ENCODE measurements at regions not wholly inside any gene's neighbourhood (a gene's known extent, or its start where the extent isn't known, plus 50 kb on each side); places are given as distances from the start of the nearest gene placed in this dataset.

DNA sequence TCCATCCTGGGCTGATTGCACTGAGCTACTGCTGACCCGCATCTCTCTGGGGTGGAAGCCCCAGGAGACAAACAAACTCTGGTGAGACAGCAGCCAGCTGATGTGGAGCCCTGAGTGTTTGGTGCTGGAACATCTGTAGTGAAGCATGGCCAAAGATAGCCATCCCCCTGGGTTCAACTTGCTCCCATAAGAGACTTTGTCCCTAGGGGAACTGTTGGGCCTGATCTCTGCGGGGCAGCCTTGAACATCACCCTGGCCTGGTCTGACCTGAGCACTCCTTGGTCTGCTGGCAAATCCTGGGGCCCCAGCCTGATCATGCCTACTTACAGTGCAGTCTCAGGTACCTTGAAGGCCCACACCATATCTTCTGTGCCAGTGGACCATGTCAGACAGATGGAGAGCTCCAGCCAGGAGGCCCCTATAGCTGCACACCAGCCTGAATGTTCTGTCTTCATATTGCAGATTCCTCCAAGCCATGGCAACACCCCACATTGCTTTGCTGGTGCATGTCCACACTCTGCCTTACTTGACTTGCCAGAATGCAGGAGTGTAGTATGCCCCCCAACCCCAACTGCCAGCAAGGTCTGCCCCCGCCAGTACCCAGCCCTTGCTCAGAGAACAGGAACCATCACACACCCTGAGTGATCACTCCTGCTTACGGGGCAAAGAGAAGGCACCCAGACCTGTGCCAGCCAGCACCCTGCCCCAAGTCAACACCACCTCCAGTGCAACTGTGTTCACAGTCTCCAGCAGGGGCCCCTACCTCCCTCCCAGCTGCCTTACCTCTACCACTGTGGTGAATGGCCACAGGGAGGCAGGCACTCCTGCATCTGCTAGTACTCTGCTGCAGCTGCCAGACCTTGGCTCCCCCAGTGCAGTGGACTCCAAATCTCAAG, 690.5 kb upstream of the NR5A2 start:
- DNase-seq (ENCODE audit: low spot score): no peak
- no peak overlapping the region for H3K4me3 ChIP-seq
- no peaks in the 10 kb centered on the region for H3K9me3 ChIP-seq
- H3K36me3 ChIP-seq: no peaks in the 10 kb centered on the region
- no peak overlapping the region for H3K27ac ChIP-seq
- H3K4me1 ChIP-seq: no peaks in the 10 kb centered on the region
- H3K27me3 ChIP-seq: no peaks in the 10 kb centered on the region
- TF ChIP-seq, protein P1, sequence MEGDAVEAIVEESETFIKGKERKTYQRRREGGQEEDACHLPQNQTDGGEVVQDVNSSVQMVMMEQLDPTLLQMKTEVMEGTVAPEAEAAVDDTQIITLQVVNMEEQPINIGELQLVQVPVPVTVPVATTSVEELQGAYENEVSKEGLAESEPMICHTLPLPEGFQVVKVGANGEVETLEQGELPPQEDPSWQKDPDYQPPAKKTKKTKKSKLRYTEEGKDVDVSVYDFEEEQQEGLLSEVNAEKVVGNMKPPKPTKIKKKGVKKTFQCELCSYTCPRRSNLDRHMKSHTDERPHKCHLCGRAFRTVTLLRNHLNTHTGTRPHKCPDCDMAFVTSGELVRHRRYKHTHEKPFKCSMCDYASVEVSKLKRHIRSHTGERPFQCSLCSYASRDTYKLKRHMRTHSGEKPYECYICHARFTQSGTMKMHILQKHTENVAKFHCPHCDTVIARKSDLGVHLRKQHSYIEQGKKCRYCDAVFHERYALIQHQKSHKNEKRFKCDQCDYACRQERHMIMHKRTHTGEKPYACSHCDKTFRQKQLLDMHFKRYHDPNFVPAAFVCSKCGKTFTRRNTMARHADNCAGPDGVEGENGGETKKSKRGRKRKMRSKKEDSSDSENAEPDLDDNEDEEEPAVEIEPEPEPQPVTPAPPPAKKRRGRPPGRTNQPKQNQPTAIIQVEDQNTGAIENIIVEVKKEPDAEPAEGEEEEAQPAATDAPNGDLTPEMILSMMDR (IDR thresholded peaks at IDR 0.05): no peak

DNA sequence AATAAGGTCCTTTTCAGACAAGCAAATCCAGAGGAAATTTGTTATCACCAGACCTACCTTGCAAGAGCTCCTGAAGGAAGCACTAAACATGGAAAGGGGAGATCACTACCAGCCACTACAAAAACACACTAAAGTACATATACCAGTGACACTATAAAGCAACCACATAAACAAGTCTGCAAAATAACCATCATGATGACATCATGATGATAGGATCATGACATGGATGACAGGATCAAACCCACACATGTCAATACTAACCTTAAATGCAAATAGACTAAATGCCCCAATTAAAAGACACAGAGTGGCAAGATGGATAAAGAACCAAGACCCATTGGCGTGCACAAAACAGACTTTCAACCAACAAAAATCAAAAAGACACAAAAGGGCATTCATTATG, 688.8 kb upstream of the NR5A2 start:
- H3K9me3 ChIP-seq: no peaks in the 10 kb centered on the region
- no peaks in the 10 kb centered on the region for H3K27me3 ChIP-seq
- no peaks in the 10 kb centered on the region for H3K36me3 ChIP-seq
- no peaks in the 10 kb centered on the region for H3K4me1 ChIP-seq
- H3K27ac ChIP-seq: no peak overlapping the region
- H3K4me3 ChIP-seq: no peak overlapping the region
- TF ChIP-seq, protein P1 (IDR thresholded peaks at IDR 0.05): no peak
- DNase-seq (ENCODE audit: low spot score): no peak

DNA sequence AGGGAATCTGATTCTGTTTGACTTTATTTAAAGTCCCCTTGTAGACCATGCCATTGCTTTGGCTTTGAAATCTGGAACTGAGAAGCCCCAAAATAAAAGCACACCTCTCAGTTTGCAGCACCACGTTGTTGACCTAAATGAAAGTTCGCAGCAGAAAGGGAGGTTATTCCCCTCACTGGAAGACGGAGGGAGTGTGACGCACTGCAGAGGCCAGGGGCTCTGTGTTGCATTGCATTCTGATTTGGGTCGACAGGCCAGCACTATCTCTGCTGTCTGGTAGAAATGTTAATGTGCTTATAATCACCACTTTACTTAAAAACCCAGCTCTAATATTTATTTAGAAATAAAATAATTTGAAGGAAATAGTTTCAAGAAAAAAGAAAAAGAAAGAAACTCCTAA, 675.2 kb upstream of the NR5A2 start:
- H3K4me1 ChIP-seq: no peaks in the 10 kb centered on the region
- no peak overlapping the region for H3K4me3 ChIP-seq
- no peaks in the 10 kb centered on the region for H3K27me3 ChIP-seq
- H3K27ac ChIP-seq: no peak overlapping the region
- no peaks in the 10 kb centered on the region for H3K36me3 ChIP-seq
- peaks cover 0 to 10% of the 10 kb centered on the region in 2 donors for H3K9me3 ChIP-seq
- TF ChIP-seq, protein P1 (IDR thresholded peaks at IDR 0.05): no peak
- DNase-seq (ENCODE audit: low spot score): no peak

DNA sequence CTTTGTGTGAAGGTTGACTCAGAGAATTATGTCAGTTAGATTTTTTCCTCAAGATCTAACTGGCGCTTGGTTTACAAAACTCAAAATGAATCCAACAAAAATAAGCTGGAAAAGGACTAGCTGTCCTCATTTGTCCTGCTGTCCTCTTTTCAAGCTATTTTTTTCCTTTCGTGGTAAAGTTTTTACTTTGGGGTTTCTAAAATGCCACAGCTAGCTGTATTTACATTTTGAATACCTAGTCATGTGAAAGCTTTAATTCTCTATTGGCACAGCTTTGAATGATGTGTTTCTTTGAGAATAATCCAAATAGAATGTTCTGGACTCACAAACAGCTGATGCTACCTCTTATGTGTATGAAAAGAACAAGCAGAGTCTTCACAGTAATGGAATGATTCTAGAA, 673.6 kb upstream of the NR5A2 start:
- Histone ChIP-seq H3K27ac (no peak overlapping the region), H3K4me1 (no peaks in the 10 kb centered on the region), H3K36me3 (no peaks in the 10 kb centered on the region), H3K9me3 (peaks cover 0 to 9% of the 10 kb centered on the region in 2 donors), H3K4me3 (no peak overlapping the region), H3K27me3 (no peaks in the 10 kb centered on the region)
- no peak for DNase-seq (ENCODE audit: low spot score)
- TF ChIP-seq, protein P1 (IDR thresholded peaks at IDR 0.05): no peak

DNA sequence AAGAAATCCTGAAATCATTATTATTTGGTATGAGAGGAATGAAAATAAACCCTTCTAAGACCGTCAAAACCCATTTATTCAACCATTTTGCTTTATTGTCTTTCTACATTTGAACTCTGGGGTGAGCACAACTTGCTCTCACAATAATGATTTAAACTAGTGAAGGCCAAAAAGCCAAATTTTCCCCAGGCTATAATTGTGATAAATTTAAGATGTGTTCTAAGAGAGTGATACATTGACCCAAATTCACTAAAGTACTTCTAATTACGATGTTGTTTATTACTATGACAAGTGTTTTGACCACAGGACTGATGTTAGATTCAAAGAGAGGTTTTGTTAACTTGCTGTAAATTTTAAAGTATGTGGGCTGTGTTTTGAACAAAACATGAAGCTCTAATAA, 670.9 kb upstream of the NR5A2 start:
- H3K36me3 ChIP-seq: no peaks in the 10 kb centered on the region
- no peaks in the 10 kb centered on the region for H3K4me1 ChIP-seq
- H3K27me3 ChIP-seq: no peaks in the 10 kb centered on the region
- H3K27ac ChIP-seq: no peak overlapping the region
- DNase-seq (ENCODE audit: low spot score): no peak
- no peak overlapping the region for H3K4me3 ChIP-seq
- TF ChIP-seq, protein P1 (IDR thresholded peaks at IDR 0.05): no peak
- H3K9me3 ChIP-seq: no peaks in the 10 kb centered on the region

DNA sequence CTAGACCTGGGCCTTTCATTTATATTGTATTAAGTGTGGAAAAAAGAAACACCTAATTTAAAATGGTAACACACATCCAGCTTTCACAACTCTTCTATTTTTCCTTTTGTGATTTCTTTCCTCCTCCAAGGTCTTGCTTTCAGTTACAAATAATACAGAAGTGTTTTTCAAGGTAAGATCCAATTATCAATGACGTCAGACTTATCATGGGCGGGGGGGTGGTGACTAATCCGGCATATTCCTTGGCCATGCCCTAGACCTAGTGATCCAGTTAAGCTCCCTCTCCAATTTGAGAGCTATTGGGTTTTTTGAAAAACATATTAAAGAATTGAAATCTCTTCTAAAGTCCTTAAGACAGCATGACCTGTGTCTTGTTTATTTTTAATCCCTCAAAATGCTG, 669.9 kb upstream of the NR5A2 start:
- Histone ChIP-seq H3K4me1 (no peaks in the 10 kb centered on the region), H3K27ac (no peak overlapping the region), H3K4me3 (no peak overlapping the region), H3K27me3 (no peaks in the 10 kb centered on the region), H3K9me3 (no peaks in the 10 kb centered on the region), H3K36me3 (no peaks in the 10 kb centered on the region)
- TF ChIP-seq, protein P1 (IDR thresholded peaks at IDR 0.05): no peak
- no peak for DNase-seq (ENCODE audit: low spot score)

Data from right atrium auricular region (tissue), 2 donors.